Testis (tissue), 2 donors: ENCODE measurements at regions not wholly inside any gene's neighbourhood (a gene's known extent, or its start where the extent isn't known, plus 50 kb on each side); places are given as distances from the start of the nearest gene placed in this dataset.
"Not testable (repeated sequence)": the region's sequence is repeated elsewhere in the genome, so short reads cannot be mapped to it uniquely, and the experiment has no call there.

Experiments
- CTCF ChIP-seq, 3 experiments: fragments of 450-650 bp in 2 of 3; fragments of 200-600 bp in 1 of 3; sonication (generic) in 1 of 3; IDR thresholded peaks; one replicate each; pipeline ENCODE4 v1.5.1; 2016 to 2019; ENCODE audit warnings: antibody characterized with exemption in 3 of 3, mild to moderate bottlenecking in 2 of 3, moderate library complexity in 1 of 3
- POLR2A ChIP-seq: fragments of 450-650 bp; IDR thresholded peaks from one replicate; pipeline ENCODE4 v1.6.1; 2017; ENCODE audit warnings: antibody characterized with exemption, mild to moderate bottlenecking, moderate library complexity

DNA sequence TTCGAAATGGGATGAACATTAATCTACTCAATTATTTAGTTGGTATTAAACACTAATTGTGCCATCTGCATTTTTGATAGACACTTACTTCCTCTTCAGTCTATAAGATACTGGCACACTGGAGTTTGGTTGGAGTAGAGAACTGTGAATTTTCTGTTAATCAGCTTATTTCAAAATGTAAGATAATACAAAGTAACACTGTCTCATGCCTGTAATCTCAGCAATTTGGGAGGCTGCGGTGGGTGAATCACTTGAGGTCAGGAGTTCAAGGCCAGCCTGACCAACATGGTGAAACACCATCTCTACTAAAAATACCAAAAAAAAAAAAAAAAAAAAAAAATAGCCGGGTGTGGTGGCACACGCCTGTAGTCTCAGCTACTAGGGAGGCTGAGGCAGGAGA is 440.2 kb upstream of the NUDT12 start:
- not testable (repeated sequence) for TF ChIP-seq CTCF (IDR thresholded peaks at IDR 0.05); POLR2A
